IMR-90 (cell line): ENCODE measurements at regions not wholly inside any gene's neighbourhood (a gene's known extent, or its start where the extent isn't known, plus 50 kb on each side); places are given as distances from the start of the nearest gene placed in this dataset.

ENCODE experiments used
- ATAC-seq: fragments of 200-7000 bp; cut with Tn5 transposase; 2 replicates; pipeline ENCODE4 v1.9.1; 2020; ENCODE audit warnings: low read depth, mild to moderate bottlenecking, moderate library complexity
- BruUV-seq: library from RNA; stranded (reverse); fragments of 400-500 nt; replicated peaks from 2 replicates; lab custom pipeline; 2021; lab: Mats Ljungman, UMichigan
- CTCF ChIA-PET: fragments of 300-600 bp; formaldehyde crosslinking; extraction: SDS; loops from one replicate; lab custom pipeline; 2021; ENCODE audit warnings: antibody characterized with exemption; lab: Yijun Ruan, JAX
- POLR2A ChIA-PET: fragments of 300-600 bp; sonication (Branson Sonifier 250); formaldehyde crosslinking; loops from one replicate; lab custom pipeline; 2022; ENCODE audit warnings: antibody characterized with exemption; ENCODE audit not compliant: unreplicated experiment; lab: Charles Lee
- DNase-seq: peaks from one replicate; pipeline ENCODE4 v3.0.0; 2013
- H2AFZ ChIP-seq: replicated peaks from 2 replicates; pipeline ENCODE3; 2013; ENCODE audit warnings: low read length, mild to moderate bottlenecking; ENCODE audit not compliant: poor library complexity
- H2AK5ac ChIP-seq: 2 replicates; pipeline ENCODE4 v1.6.1; 2013; ENCODE audit warnings: low read depth, low read length, inconsistent platforms
- H2AK9ac ChIP-seq: replicated peaks from 2 replicates; pipeline ENCODE3; 2013; ENCODE audit warnings: mild to moderate bottlenecking, low read depth, low read length, moderate library complexity; ENCODE audit not compliant: poor library complexity
- H2BK120ac ChIP-seq: 2 replicates; pipeline ENCODE4 v1.6.1; 2013; ENCODE audit warnings: low read depth, low read length, inconsistent platforms
- H2BK15ac ChIP-seq: 3 replicates; pipeline ENCODE4 v1.6.1; 2013; ENCODE audit warnings: low read depth, low read length, inconsistent platforms
- H2BK20ac ChIP-seq: 2 replicates; pipeline ENCODE4 v1.6.1; 2013; ENCODE audit warnings: low read depth, mild to moderate bottlenecking, inconsistent platforms, low read length, moderate library complexity
- H2BK5ac ChIP-seq: 2 replicates; pipeline ENCODE4 v1.6.1; 2013; ENCODE audit warnings: mild to moderate bottlenecking, low read depth, low read length, inconsistent platforms; ENCODE audit not compliant: poor library complexity, severe bottlenecking
- H3K14ac ChIP-seq: replicated peaks from 2 replicates; pipeline ENCODE4 v1.6.1; 2013; ENCODE audit warnings: low read depth, low read length, inconsistent platforms
- H3K18ac ChIP-seq: 2 replicates; pipeline ENCODE4 v1.6.1; 2013; ENCODE audit warnings: low read depth, low read length, control low read depth
- H3K23ac ChIP-seq: 2 replicates; pipeline ENCODE4 v1.6.1; 2013; ENCODE audit warnings: low read depth, low read length, inconsistent platforms
- H3K27ac ChIP-seq: 2 replicates; pipeline ENCODE4 v1.5.1; 2013; ENCODE audit warnings: mild to moderate bottlenecking, control low read depth, low read length; ENCODE audit not compliant: insufficient read depth
- H3K27me3 ChIP-seq: 2 replicates; pipeline ENCODE4 v1.6.1; 2013; ENCODE audit warnings: low read length; ENCODE audit not compliant: control insufficient read depth, insufficient read depth
- H3K36me3 ChIP-seq: 2 replicates; pipeline ENCODE4 v1.6.1; 2013; ENCODE audit warnings: low read length, mixed read lengths; ENCODE audit not compliant: control insufficient read depth, insufficient read depth
- H3K4ac ChIP-seq: 2 replicates; pipeline ENCODE4 v1.6.1; 2013; ENCODE audit warnings: low read depth, low read length, inconsistent platforms
- H3K4me1 ChIP-seq: 2 replicates; pipeline ENCODE4 v1.6.1; 2013; ENCODE audit warnings: low read length, mixed read lengths; ENCODE audit not compliant: control insufficient read depth, insufficient read depth
- H3K4me2 ChIP-seq: 2 replicates; pipeline ENCODE4 v1.6.1; 2013; ENCODE audit warnings: low read depth, mild to moderate bottlenecking, control low read depth, low read length, moderate library complexity
- H3K4me3 ChIP-seq: 2 replicates; pipeline ENCODE4 v1.5.1; 2013; ENCODE audit warnings: low read depth, mild to moderate bottlenecking, control low read depth, low read length, moderate library complexity; ENCODE audit not compliant: insufficient read depth
- H3K56ac ChIP-seq: 2 replicates; pipeline ENCODE4 v1.6.1; 2013; ENCODE audit warnings: low read length, inconsistent platforms; ENCODE audit not compliant: insufficient read depth; ENCODE audit errors: extremely low read depth
- H3K79me1 ChIP-seq, 2 experiments: 2 replicates each; pipeline ENCODE4 v1.6.1; 2013; ENCODE audit warnings: low read length in 2 of 2, inconsistent platforms in 1 of 2, low read depth in 1 of 2
- H3K9ac ChIP-seq: 2 replicates; pipeline ENCODE4 v1.6.1; 2013; ENCODE audit warnings: low read depth, low read length, control low read depth
- H3K9me1 ChIP-seq: 2 replicates; pipeline ENCODE4 v1.6.1; 2013; ENCODE audit warnings: low read length, inconsistent platforms; ENCODE audit not compliant: insufficient read depth
- H3K9me3 ChIP-seq: 2 replicates; pipeline ENCODE4 v1.6.1; 2013; ENCODE audit warnings: low read length; ENCODE audit not compliant: control insufficient read depth, insufficient read depth
- H4K20me1 ChIP-seq: 2 replicates; pipeline ENCODE4 v1.6.1; 2013; ENCODE audit warnings: low read length, inconsistent platforms; ENCODE audit not compliant: insufficient read depth
- H4K5ac ChIP-seq: 2 replicates; pipeline ENCODE4 v1.6.1; 2013; ENCODE audit warnings: mild to moderate bottlenecking, low read depth, low read length, control low read depth
- H4K8ac ChIP-seq, 2 experiments: 2 replicates each; pipeline ENCODE4 v1.6.1; 2013; ENCODE audit warnings: low read depth in 2 of 2, low read length in 2 of 2, control low read depth in 1 of 2, inconsistent platforms in 1 of 2
- H4K91ac ChIP-seq: 2 replicates; pipeline ENCODE4 v1.6.1; 2013; ENCODE audit warnings: low read depth, low read length, inconsistent platforms; ENCODE audit not compliant: insufficient read depth
- BHLHE40 ChIP-seq: fragments of 150-350 bp; IDR thresholded peaks from 2 replicates; pipeline ENCODE4 v1.6.1; 2016; ENCODE audit warnings: mild to moderate bottlenecking, low read depth, low read length
- CHD1 ChIP-seq: IDR thresholded peaks from 2 replicates; pipeline ENCODE4 v1.6.1; 2012; ENCODE audit warnings: low read depth, low read length, improper control_type of control experiment
- CTCF ChIP-seq: conservative IDR thresholded peaks from 2 replicates; pipeline ENCODE4 v1.5.1; 2012; ENCODE audit warnings: mild to moderate bottlenecking, low read depth, low read length, improper control_type of control experiment
- ELK1 ChIP-seq: fragments of 150-350 bp; IDR thresholded peaks from 2 replicates; pipeline ENCODE4 v1.6.1; 2016; ENCODE audit warnings: low read depth, mild to moderate bottlenecking, low read length, moderate library complexity, borderline replicate concordance
- FOS ChIP-seq: fragments of 150-350 bp; IDR thresholded peaks from 2 replicates; pipeline ENCODE4 v1.6.1; 2016; ENCODE audit warnings: low read depth, low read length
- NFE2L2 ChIP-seq: fragments of 150-350 bp; IDR thresholded peaks from 2 replicates; pipeline ENCODE4 v1.6.1; 2016; ENCODE audit warnings: low read depth, mild to moderate bottlenecking, low read length
- POLR2A ChIP-seq: IDR thresholded peaks from 2 replicates; pipeline ENCODE4 v1.6.1; 2012; ENCODE audit warnings: mild to moderate bottlenecking, low read depth, low read length
- RAD21 ChIP-seq: IDR thresholded peaks from 2 replicates; pipeline ENCODE4 v1.6.1; 2012; ENCODE audit warnings: low read length, improper control_type of control experiment
- RCOR1 ChIP-seq: IDR thresholded peaks from 2 replicates; pipeline ENCODE4 v1.6.1; 2012; ENCODE audit warnings: mild to moderate bottlenecking, low read length, improper control_type of control experiment; ENCODE audit not compliant: insufficient replicate concordance
- RFX5 ChIP-seq: IDR thresholded peaks from 2 replicates; pipeline ENCODE4 v1.8.0; 2012; ENCODE audit warnings: low read depth, mild to moderate bottlenecking, low read length, moderate library complexity
- SMC3 ChIP-seq: fragments of 150-350 bp; IDR thresholded peaks from 2 replicates; pipeline ENCODE4 v1.6.1; 2016; ENCODE audit warnings: low read depth, mild to moderate bottlenecking, antibody characterized with exemption, low read length, moderate library complexity
- USF2 ChIP-seq: fragments of 150-350 bp; IDR thresholded peaks from 2 replicates; pipeline ENCODE4 v1.6.1; 2017; ENCODE audit warnings: mild to moderate bottlenecking, antibody characterized with exemption, low read length, low read depth
- WGBS, 2 experiments: methylation state at CpG; one replicate each; pipeline versions ENCODE4 v1.1.5 to v1.1.7; 2013; ENCODE audit warnings: missing lambda C conversion rate in 2 of 2; ENCODE audit not compliant: insufficient read length in 1 of 2; ENCODE audit errors: extremely low coverage in 2 of 2; 5-methylcytosine and 5-hydroxymethylcytosine counted together
- dilution Hi-C: fragments of 300-500 bp; cut with HindIII; formaldehyde crosslinking; loops from one replicate; pipeline ENCODE4 v1.14.3; 2018; ENCODE audit warnings: low sequenced_read_pairs; ENCODE audit not compliant: unreplicated experiment
- in situ Hi-C: fragments of 300-500 bp; cut with MboI; formaldehyde crosslinking; loops from 3 replicates; pipeline ENCODE4 v1.14.3; 2019; ENCODE audit warnings: low sequenced_read_pairs, inconsistent platforms, mixed read lengths
- intact Hi-C: fragments of 100-400 bp; cut with micrococcal nuclease; formaldehyde crosslinking; loops from 2 replicates; pipeline ENCODE4 v1.10.0; 2022

- DNase-seq, result no peak
- Histone ChIP-seq H3K36me3 (no peaks in the 10 kb centered on the region), H3K18ac (no peak overlapping the region), H3K9ac (no peak overlapping the region), H3K9me1 (no peaks in the 10 kb centered on the region), H2AK9ac (no peak overlapping the region), H3K4me2 (no peak overlapping the region), H2AFZ (no peak overlapping the region), H3K4me3 (no peak overlapping the region), H3K27ac (no peak overlapping the region), H4K8ac (no peak overlapping the region), H2BK20ac (no peak overlapping the region), H4K5ac (no peak overlapping the region), H2BK15ac (no peak overlapping the region), H3K14ac (no peak overlapping the region), H3K56ac (no peak overlapping the region), H2AK5ac (no peak overlapping the region), H3K23ac (no peak overlapping the region), H3K79me1 (no peaks in the 10 kb centered on the region), H3K27me3 (no peaks in the 10 kb centered on the region), H3K4me1 (no peaks in the 10 kb centered on the region), H4K20me1 (no peaks in the 10 kb centered on the region), H3K4ac (no peak overlapping the region), H4K91ac (no peak overlapping the region), H3K9me3 (peaks cover 2% of the 10 kb centered on the region; the same call in 1 of the 2 replicates), H2BK120ac (no peak overlapping the region), H2BK5ac (no peak overlapping the region)
- ChIA-PET POLR2A (no interaction called here), CTCF (no interaction called here)
- ATAC-seq, result no peak
- in situ Hi-C loops, result no loop called here
- no TSS peak for BruUV-seq
- WGBS, 2 experiments, result no CpG with 5 or more reads among the region's 3 CpGs
- TF ChIP-seq ELK1, result no peak
- no peak for TF ChIP-seq SMC3
- no peak for TF ChIP-seq RAD21
- TF ChIP-seq CTCF, result no peak
- TF ChIP-seq RCOR1, result no peak
- TF ChIP-seq POLR2A, result no peak
- TF ChIP-seq FOS, result no peak
- TF ChIP-seq NFE2L2, result no peak
- no peak for TF ChIP-seq RFX5
- TF ChIP-seq USF2, result no peak
- TF ChIP-seq BHLHE40, result no peak
- TF ChIP-seq CHD1, result no peak
- dilution Hi-C loops, result no loop called here
- intact Hi-C loops, result no loop called here
These were observed 398.8 kb upstream of the CXADR start for GRCh38 chr21:17114045-17114444.
